ENCODE measurements at regions not wholly inside any gene's neighbourhood (a gene's known extent, or its start where the extent isn't known, plus 50 kb on each side); places are given as distances from the start of the nearest gene placed in this dataset.
"Not testable (repeated sequence)": the region's sequence is repeated elsewhere in the genome, so short reads cannot be mapped to it uniquely, and the experiment has no call there.

- no peak for DNase-seq
Observed at GRCh38 chr4:116001291-116001690, 887.9 kb upstream of the NDST4 start.

GRCh38 chr4:115986573-115986972 is 873.2 kb upstream of the NDST4 start:
- no peak for DNase-seq

- DNase-seq: not testable (repeated sequence)
Observed at GRCh38 chr4:115975421-115976001, 862.1 kb upstream of the NDST4 start.

- DNase-seq: no peak
Observed at GRCh38 chr4:115973768-115974167, 860.3 kb upstream of the NDST4 start.

GRCh38 chr4:115972967-115973366 is 859.5 kb upstream of the NDST4 start:
- no peak for DNase-seq

- DNase-seq: no peak
Observed at GRCh38 chr4:115970859-115971258, 857.4 kb upstream of the NDST4 start.

- DNase-seq: no peak
Observed at GRCh38 chr4:115969756-115970155, 856.3 kb upstream of the NDST4 start.

GRCh38 chr4:115965588-115965987 is 852.2 kb upstream of the NDST4 start:
- no peak for DNase-seq

- not testable (repeated sequence) for DNase-seq
Observed at GRCh38 chr4:115956054-115956796, 842.8 kb upstream of the NDST4 start.

GRCh38 chr4:115950806-115951205 is 837.4 kb upstream of the NDST4 start:
- no peak for DNase-seq

- DNase-seq: peak; percentile 13
Observed at GRCh38 chr4:115949974-115950743, 836.7 kb upstream of the NDST4 start.

- no peak for DNase-seq
Observed at GRCh38 chr4:115945026-115945425, 831.6 kb upstream of the NDST4 start.

- no peak for DNase-seq
Observed at GRCh38 chr4:115944146-115944905, 830.9 kb upstream of the NDST4 start.

GRCh38 chr4:115938764-115939443 is 825.5 kb upstream of the NDST4 start:
- no peak for DNase-seq

GRCh38 chr4:115929373-115929772 is 816.0 kb upstream of the NDST4 start:
- DNase-seq: no peak

- no peak for DNase-seq
Observed at GRCh38 chr4:115927382-115927781, 814.0 kb upstream of the NDST4 start.

- DNase-seq: no peak
Observed at GRCh38 chr4:115923152-115923551, 809.7 kb upstream of the NDST4 start.

GRCh38 chr4:115920637-115921036 is 807.2 kb upstream of the NDST4 start:
- no peak for DNase-seq

GRCh38 chr4:115918149-115918548 is 804.7 kb upstream of the NDST4 start:
- no peak for DNase-seq

- no peak for DNase-seq
Observed at GRCh38 chr4:115906428-115906827, 793.0 kb upstream of the NDST4 start.

- DNase-seq: no peak
Observed at GRCh38 chr4:115883847-115884246, 770.4 kb upstream of the NDST4 start.

GRCh38 chr4:115883231-115883630 is 769.8 kb upstream of the NDST4 start:
- DNase-seq: no peak

GRCh38 chr4:115873048-115873447 is 759.6 kb upstream of the NDST4 start:
- peak; percentile 0 for DNase-seq
